ENCODE measurements at regions not wholly inside any gene's neighbourhood (a gene's known extent, or its start where the extent isn't known, plus 50 kb on each side); places are given as distances from the start of the nearest gene placed in this dataset.

- in situ Hi-C loops (cut with MboI), result no loop called here
- CTCF ChIA-PET (ENCODE audit: low intra/inter-chr PET ratio), result no interaction called here
These were observed 461.3 kb downstream of the PMP22 start for GRCh38 chr17:14803826-14804225.

More at GRCh38 chr17:14803826-14804225, 461.3 kb downstream of the PMP22 start:
- BruUV-seq (replicated peaks), result no TSS peak
- H3K27me3 ChIP-seq (ENCODE audit: control insufficient read depth in 2 of 2, insufficient read depth in 2 of 2, low read length in 2 of 2), result no peaks in the 10 kb centered on the region
- no peaks in the 10 kb centered on the region for H3K79me2 ChIP-seq (ENCODE audit: control insufficient read depth, insufficient read depth, low read length)
- no peak overlapping the region for H3K4me2 ChIP-seq (ENCODE audit: insufficient read depth, low read length)
- no peaks in the 10 kb centered on the region for H3K9me1 ChIP-seq (ENCODE audit: control insufficient read depth, insufficient read depth, low read length)
- H3K36me3 ChIP-seq (ENCODE audit: control insufficient read depth, insufficient read depth, low read length), result no peaks in the 10 kb centered on the region
- H3K27ac ChIP-seq (ENCODE audit: extremely low read depth, low read depth, low read length), result no peak overlapping the region
- no peak overlapping the region for H3K9ac ChIP-seq (ENCODE audit: insufficient read depth in 1 of 2, low read depth in 2 of 2, low read length in 2 of 2)
- intact Hi-C loops (cut with micrococcal nuclease), result no loop called here
- DNase-seq (ENCODE audit: extremely low read depth in 1 of 4, low spot score in 3 of 4) (no peak), ATAC-seq (no peak), FAIRE-seq (no peak)
- H3K4me3 ChIP-seq, result no peak overlapping the region
- H2AFZ ChIP-seq (ENCODE audit: low read depth, low read length), result no peak overlapping the region
- POLR2A ChIA-PET, result no interaction called here
- H4K20me1 ChIP-seq (replicated peaks; ENCODE audit: control insufficient read depth, insufficient read depth, low read length), result no peaks in the 10 kb centered on the region
- H3K4me1 ChIP-seq (replicated peaks in 1 of 2; ENCODE audit: control insufficient read depth in 2 of 2, insufficient read depth in 2 of 2, low read length in 2 of 2), result no peaks in the 10 kb centered on the region
- WGBS (ENCODE audit: insufficient coverage, low coverage, missing lambda C conversion rate), result 0% methylated on average over 3 of the region's 3 CpGs
- no peak for TF ChIP-seq ZHX1 (conservative IDR thresholded peaks at IDR 0.05; ENCODE audit: low read length)
- no peak for TF ChIP-seq ZBTB11 (CRISPR knock-in tag; IDR thresholded peaks at IDR 0.05)
- TF ChIP-seq, protein P1, sequence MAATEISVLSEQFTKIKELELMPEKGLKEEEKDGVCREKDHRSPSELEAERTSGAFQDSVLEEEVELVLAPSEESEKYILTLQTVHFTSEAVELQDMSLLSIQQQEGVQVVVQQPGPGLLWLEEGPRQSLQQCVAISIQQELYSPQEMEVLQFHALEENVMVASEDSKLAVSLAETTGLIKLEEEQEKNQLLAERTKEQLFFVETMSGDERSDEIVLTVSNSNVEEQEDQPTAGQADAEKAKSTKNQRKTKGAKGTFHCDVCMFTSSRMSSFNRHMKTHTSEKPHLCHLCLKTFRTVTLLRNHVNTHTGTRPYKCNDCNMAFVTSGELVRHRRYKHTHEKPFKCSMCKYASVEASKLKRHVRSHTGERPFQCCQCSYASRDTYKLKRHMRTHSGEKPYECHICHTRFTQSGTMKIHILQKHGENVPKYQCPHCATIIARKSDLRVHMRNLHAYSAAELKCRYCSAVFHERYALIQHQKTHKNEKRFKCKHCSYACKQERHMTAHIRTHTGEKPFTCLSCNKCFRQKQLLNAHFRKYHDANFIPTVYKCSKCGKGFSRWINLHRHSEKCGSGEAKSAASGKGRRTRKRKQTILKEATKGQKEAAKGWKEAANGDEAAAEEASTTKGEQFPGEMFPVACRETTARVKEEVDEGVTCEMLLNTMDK (IDR thresholded peaks at IDR 0.05; ENCODE audit: borderline replicate concordance, insufficient read depth, low read depth, low read length, poor library complexity, severe bottlenecking), result no peak
- no peaks in the 10 kb centered on the region for H3K9me3 ChIP-seq (replicated peaks; ENCODE audit: control insufficient read depth, insufficient read depth, low read depth, low read length)
